ENCODE measurements at regions not wholly inside any gene's neighbourhood (a gene's known extent, or its start where the extent isn't known, plus 50 kb on each side); places are given as distances from the start of the nearest gene placed in this dataset.

- intact Hi-C loops (cut with micrococcal nuclease): no loop called here
- peaks cover 2% of the 10 kb centered on the region for H3K27me3 Mint-ChIP-seq
- no peaks in the 10 kb centered on the region for H3K36me3 Mint-ChIP-seq (ENCODE audit: low read depth)
- H3K27ac Mint-ChIP-seq: no peak overlapping the region
- DNase-seq: no peak
- no peak overlapping the region for H3K4me3 Mint-ChIP-seq
- no peaks in the 10 kb centered on the region for H3K9me3 Mint-ChIP-seq
- H3K4me1 Mint-ChIP-seq: peaks cover 4% of the 10 kb centered on the region
These were observed 368.6 kb upstream of the MCTP2 start for GRCh38 chr15:93862791-93863190.

GRCh38 chr15:93861956-93862741 lies 369.2 kb upstream of the MCTP2 start:
- H3K27me3 Mint-ChIP-seq: peaks cover 2% of the 10 kb centered on the region

DNA sequence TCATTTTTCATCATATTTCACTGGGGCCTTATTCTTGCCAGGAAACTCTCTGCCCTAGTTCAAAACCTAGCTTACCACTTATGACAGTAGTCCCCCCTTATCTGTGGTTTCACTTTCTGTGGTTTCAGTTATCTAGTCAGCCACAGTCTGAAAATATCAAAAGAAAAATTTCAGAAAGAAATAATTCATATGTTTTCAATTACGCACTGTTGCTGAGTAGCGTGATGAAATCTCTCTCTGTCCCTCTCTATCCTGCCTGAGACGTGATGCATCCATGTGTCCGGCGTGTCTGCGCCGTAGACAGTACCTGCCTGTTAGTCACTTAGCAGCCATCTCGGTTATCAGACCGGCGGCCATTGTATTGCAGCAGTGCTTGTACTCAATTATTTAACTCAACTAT lies 369.9 kb upstream of the MCTP2 start:
- Mint-ChIP-seq H3K4me1 (peaks cover 4% of the 10 kb centered on the region), H3K27me3 (peaks cover 2% of the 10 kb centered on the region), H3K4me3 (no peak overlapping the region), H3K9me3 (no peaks in the 10 kb centered on the region), H3K36me3 (ENCODE audit: low read depth) (no peaks in the 10 kb centered on the region), H3K27ac (no peak overlapping the region)
- DNase-seq: no peak
- intact Hi-C loops (cut with micrococcal nuclease): no loop called here

More at GRCh38 chr15:93861956-93862741, 369.2 kb upstream of the MCTP2 start:
- no peak overlapping the region for H3K27ac Mint-ChIP-seq
- no peak overlapping the region for H3K4me3 Mint-ChIP-seq
- intact Hi-C loops (cut with micrococcal nuclease): no loop called here
- no peak for DNase-seq
- peaks cover 4% of the 10 kb centered on the region for H3K4me1 Mint-ChIP-seq
- no peaks in the 10 kb centered on the region for H3K36me3 Mint-ChIP-seq (ENCODE audit: low read depth)
- no peaks in the 10 kb centered on the region for H3K9me3 Mint-ChIP-seq

- no peak for DNase-seq
- no peak overlapping the region for H3K27ac Mint-ChIP-seq
- intact Hi-C loops (cut with micrococcal nuclease): no loop called here
- H3K36me3 Mint-ChIP-seq (ENCODE audit: low read depth): no peaks in the 10 kb centered on the region
- H3K27me3 Mint-ChIP-seq: peaks cover 2% of the 10 kb centered on the region
- H3K4me3 Mint-ChIP-seq: no peak overlapping the region
- H3K4me1 Mint-ChIP-seq: peaks cover 4% of the 10 kb centered on the region
- no peaks in the 10 kb centered on the region for H3K9me3 Mint-ChIP-seq
These were observed 370.7 kb upstream of the MCTP2 start for GRCh38 chr15:93860701-93861100.

- intact Hi-C loops (cut with micrococcal nuclease): no loop called here
- Mint-ChIP-seq H3K9me3 (no peaks in the 10 kb centered on the region), H3K4me3 (no peak overlapping the region), H3K36me3 (ENCODE audit: low read depth) (no peaks in the 10 kb centered on the region), H3K4me1 (peaks cover 4% of the 10 kb centered on the region), H3K27me3 (peaks cover 2% of the 10 kb centered on the region), H3K27ac (no peak overlapping the region)
- peak; percentile 31 for DNase-seq
These were observed 372.2 kb upstream of the MCTP2 start for GRCh38 chr15:93859176-93859575.

GRCh38 chr15:93855181-93855826 lies 376.1 kb upstream of the MCTP2 start:
- H3K4me1 Mint-ChIP-seq: no peaks in the 10 kb centered on the region
- H3K4me3 Mint-ChIP-seq: no peak overlapping the region
- no peaks in the 10 kb centered on the region for H3K27me3 Mint-ChIP-seq
- peaks cover 4% of the 10 kb centered on the region for H3K9me3 Mint-ChIP-seq
- peak; percentile 28 for DNase-seq
- H3K27ac Mint-ChIP-seq: no peak overlapping the region
- intact Hi-C loops (cut with micrococcal nuclease): no loop called here
- no peaks in the 10 kb centered on the region for H3K36me3 Mint-ChIP-seq (ENCODE audit: low read depth)

GRCh38 chr15:93854088-93854487 lies 377.3 kb upstream of the MCTP2 start:
- peaks cover 4% of the 10 kb centered on the region for H3K9me3 Mint-ChIP-seq
- intact Hi-C loops (cut with micrococcal nuclease): no loop called here
- H3K36me3 Mint-ChIP-seq (ENCODE audit: low read depth): no peaks in the 10 kb centered on the region
- H3K4me1 Mint-ChIP-seq: no peaks in the 10 kb centered on the region
- no peak overlapping the region for H3K4me3 Mint-ChIP-seq
- H3K27me3 Mint-ChIP-seq: no peaks in the 10 kb centered on the region
- H3K27ac Mint-ChIP-seq: no peak overlapping the region
- peak; percentile 31 for DNase-seq

DNA sequence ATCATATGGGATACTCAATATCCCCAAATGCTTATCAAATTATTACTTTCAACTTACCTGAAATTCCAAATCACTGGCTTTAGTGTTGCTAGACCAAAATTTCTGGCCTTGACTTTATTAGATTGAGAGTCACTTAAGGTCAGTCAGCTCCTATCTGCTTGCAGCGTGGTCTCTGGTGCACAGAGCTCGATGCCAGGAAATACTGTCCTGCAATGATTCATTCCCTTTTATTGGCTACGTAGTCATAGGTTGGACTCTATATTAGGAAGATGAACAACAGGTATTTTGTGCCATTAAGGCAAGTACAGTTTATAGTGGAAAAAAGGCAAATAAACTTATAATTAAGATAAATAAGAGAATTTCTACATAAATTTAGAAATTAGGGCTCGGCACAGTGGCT lies 378.6 kb upstream of the MCTP2 start:
- no peak for DNase-seq
- Mint-ChIP-seq H3K4me1 (no peaks in the 10 kb centered on the region), H3K27ac (no peak overlapping the region), H3K9me3 (peaks cover 4% of the 10 kb centered on the region), H3K36me3 (ENCODE audit: low read depth) (no peaks in the 10 kb centered on the region), H3K27me3 (no peaks in the 10 kb centered on the region), H3K4me3 (no peak overlapping the region)
- intact Hi-C loops (cut with micrococcal nuclease): no loop called here

DNA sequence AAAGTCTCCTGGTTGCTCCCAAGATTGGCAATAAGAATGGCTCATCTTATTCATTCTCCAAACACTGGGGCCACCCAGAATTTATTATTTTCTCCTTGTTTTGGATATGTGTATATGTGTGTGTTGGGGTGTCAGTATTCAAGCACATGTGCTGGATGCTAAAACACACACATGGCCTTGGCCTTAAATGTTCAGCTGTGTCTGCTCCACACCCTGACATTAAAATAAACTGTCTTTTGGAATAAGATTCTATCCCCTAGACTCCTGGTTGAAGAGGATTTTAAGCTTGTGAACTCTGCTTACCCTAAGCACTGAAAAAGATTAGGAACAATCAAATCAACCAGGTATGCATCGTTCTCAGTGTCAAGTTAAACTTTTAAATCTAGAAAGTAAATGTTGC lies 382.9 kb upstream of the MCTP2 start:
- Mint-ChIP-seq H3K27me3 (no peaks in the 10 kb centered on the region), H3K4me3 (no peak overlapping the region), H3K4me1 (no peaks in the 10 kb centered on the region), H3K27ac (no peak overlapping the region), H3K9me3 (peaks cover 4% of the 10 kb centered on the region), H3K36me3 (ENCODE audit: low read depth) (no peaks in the 10 kb centered on the region)
- peak; percentile 32 for DNase-seq
- intact Hi-C loops (cut with micrococcal nuclease): no loop called here

DNA sequence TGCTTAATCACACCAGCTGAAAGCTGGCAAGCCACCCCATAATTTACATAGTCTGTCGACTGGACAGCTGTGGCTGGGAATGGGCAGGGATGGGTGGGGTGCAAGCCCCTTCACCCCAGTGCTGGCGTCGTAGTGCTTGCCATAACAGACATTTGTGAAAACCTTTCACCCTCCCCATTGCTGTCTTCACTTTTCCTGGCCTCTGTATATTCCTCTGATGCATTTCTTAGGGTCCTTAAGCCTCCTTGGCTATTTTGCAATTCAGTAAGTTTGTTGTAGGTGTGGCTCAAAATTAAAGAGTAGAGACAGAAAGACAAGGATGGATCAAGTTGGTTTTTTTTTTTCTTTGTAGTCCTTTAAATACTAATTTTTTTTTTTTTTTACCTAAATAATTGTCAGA lies 383.3 kb upstream of the MCTP2 start:
- peaks cover 4% of the 10 kb centered on the region for H3K9me3 Mint-ChIP-seq
- peak; percentile 12 for DNase-seq
- no peak overlapping the region for H3K27ac Mint-ChIP-seq
- no peaks in the 10 kb centered on the region for H3K4me1 Mint-ChIP-seq
- no peaks in the 10 kb centered on the region for H3K36me3 Mint-ChIP-seq (ENCODE audit: low read depth)
- intact Hi-C loops (cut with micrococcal nuclease): no loop called here
- no peak overlapping the region for H3K4me3 Mint-ChIP-seq
- no peaks in the 10 kb centered on the region for H3K27me3 Mint-ChIP-seq

- no peaks in the 10 kb centered on the region for H3K4me1 Mint-ChIP-seq
- H3K4me3 Mint-ChIP-seq: no peak overlapping the region
- H3K27me3 Mint-ChIP-seq: no peaks in the 10 kb centered on the region
- intact Hi-C loops (cut with micrococcal nuclease): no loop called here
- H3K9me3 Mint-ChIP-seq: peaks cover under 1% of the 10 kb centered on the region
- H3K27ac Mint-ChIP-seq: no peak overlapping the region
- H3K36me3 Mint-ChIP-seq (ENCODE audit: low read depth): no peaks in the 10 kb centered on the region
- no peak for DNase-seq
These were observed 385.2 kb upstream of the MCTP2 start for GRCh38 chr15:93846148-93846547.

DNA sequence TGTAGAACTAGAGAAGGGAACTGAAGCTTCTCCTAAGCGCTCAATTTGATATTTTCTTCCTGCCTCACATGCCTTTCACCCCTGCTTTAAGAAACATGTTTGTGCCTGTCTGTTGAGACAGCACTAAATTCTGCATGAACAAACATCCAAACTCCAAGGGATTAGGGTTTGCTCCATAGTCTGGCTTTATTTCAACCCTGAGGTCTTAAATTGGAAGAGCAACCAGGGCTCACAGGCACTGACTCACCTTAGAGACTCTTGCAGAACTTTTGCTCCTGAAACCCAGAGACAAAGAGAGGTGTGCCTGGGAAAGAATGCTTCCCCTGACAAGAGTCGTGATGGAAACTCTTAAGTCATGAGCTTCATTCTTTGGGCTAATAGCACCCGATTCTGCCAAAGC lies 393.9 kb upstream of the MCTP2 start:
- intact Hi-C loops (cut with micrococcal nuclease): no loop called here
- H3K27me3 Mint-ChIP-seq: no peaks in the 10 kb centered on the region
- no peaks in the 10 kb centered on the region for H3K9me3 Mint-ChIP-seq
- no peak overlapping the region for H3K4me3 Mint-ChIP-seq
- no peaks in the 10 kb centered on the region for H3K36me3 Mint-ChIP-seq (ENCODE audit: low read depth)
- H3K4me1 Mint-ChIP-seq: no peaks in the 10 kb centered on the region
- H3K27ac Mint-ChIP-seq: no peak overlapping the region
- peak; percentile 33 for DNase-seq

GRCh38 chr15:93835344-93835743 lies 396.0 kb upstream of the MCTP2 start:
- Mint-ChIP-seq H3K9me3 (no peaks in the 10 kb centered on the region), H3K27ac (no peak overlapping the region), H3K36me3 (ENCODE audit: low read depth) (no peaks in the 10 kb centered on the region), H3K27me3 (no peaks in the 10 kb centered on the region), H3K4me3 (no peak overlapping the region), H3K4me1 (no peaks in the 10 kb centered on the region)
- DNase-seq: no peak
- intact Hi-C loops (cut with micrococcal nuclease): no loop called here

GRCh38 chr15:93831641-93832040 lies 399.7 kb upstream of the MCTP2 start:
- no peaks in the 10 kb centered on the region for H3K4me1 Mint-ChIP-seq

More at GRCh38 chr15:93831641-93832040, 399.7 kb upstream of the MCTP2 start:
- no peaks in the 10 kb centered on the region for H3K27me3 Mint-ChIP-seq
- H3K36me3 Mint-ChIP-seq (ENCODE audit: low read depth): no peaks in the 10 kb centered on the region
- H3K9me3 Mint-ChIP-seq: no peaks in the 10 kb centered on the region
- intact Hi-C loops (cut with micrococcal nuclease): no loop called here
- H3K4me3 Mint-ChIP-seq: no peak overlapping the region
- no peak overlapping the region for H3K27ac Mint-ChIP-seq
- no peak for DNase-seq

Measured in activated CD4-positive, alpha-beta T cell treated with anti-CD3 and anti-CD28 coated beads, Interleukin-2, amount 10 ng/mL, durations not matched to agents 24 days and 14 days (primary cell).